ENCODE measurements at regions not wholly inside any gene's neighbourhood (a gene's known extent, or its start where the extent isn't known, plus 50 kb on each side); places are given as distances from the start of the nearest gene placed in this dataset.

DNA sequence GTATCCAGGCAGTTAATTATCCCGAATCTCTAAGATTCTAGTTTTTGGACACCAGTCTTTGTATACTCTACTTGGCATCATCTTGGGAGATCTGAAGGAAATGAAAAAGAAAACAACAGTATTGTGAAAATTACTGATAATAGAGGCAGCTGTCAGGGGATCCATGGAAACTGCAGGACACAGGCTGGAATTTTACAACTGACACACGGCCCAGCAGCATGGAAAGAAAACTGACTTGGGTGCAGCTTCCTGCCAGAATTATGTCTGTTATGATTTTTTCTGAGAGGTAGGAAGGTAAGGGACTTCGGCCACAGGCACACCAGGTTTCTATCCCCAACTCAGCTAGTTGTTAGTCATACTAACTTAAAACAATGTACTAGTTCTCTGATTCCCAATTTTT is 57.7 kb upstream of the ERBB4 start:
- no peak for DNase-seq

DNA sequence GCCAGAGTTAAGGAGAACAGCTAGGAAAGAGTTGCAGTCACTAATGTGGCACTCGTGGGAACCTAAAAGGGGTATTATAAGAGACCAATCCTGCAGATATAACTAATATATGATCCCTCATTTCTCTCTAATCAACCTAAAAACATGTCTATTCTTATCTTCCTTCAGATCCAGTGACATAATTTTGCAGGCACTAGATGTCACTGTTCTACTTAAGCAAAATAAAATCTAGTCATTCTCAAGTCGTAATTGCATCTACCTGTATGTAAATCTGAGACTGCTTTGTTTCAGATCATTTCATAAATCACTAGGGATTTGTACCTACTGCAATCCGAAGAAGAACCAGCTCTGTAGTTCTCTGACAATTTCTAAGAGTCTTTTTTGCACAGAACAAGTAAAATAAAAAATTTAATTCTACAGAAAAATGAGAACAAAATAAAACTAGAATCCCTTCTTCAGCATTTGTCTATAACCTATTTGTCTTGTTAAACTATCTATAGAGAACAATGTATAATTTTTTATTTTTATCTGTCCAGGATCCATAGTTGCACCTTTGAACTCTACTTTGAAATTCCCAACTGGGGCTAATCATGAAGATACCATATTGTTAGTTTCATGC is 56.5 kb upstream of the ERBB4 start:
- no peak for DNase-seq

DNA sequence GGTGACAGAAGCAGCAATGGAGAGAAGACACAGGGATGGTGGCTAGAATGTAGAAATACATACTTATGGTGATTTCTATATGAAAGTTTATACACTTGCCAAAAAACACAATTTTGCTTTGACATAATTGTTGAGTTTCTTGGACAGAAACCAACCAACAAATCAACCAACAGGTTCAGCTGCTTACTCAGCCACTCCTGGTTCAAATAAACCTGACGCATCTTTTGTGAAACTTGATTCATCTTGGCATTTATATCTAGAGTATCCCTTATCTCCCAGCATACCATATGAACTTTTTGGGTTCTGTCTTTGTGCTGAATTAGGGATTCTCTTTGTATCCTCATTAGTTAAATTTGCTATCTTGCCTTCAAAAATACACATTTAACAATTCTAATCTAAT is 54.1 kb upstream of the ERBB4 start:
- no peak for DNase-seq
